ENCODE measurements at regions not wholly inside any gene's neighbourhood (a gene's known extent, or its start where the extent isn't known, plus 50 kb on each side); places are given as distances from the start of the nearest gene placed in this dataset.

DNA sequence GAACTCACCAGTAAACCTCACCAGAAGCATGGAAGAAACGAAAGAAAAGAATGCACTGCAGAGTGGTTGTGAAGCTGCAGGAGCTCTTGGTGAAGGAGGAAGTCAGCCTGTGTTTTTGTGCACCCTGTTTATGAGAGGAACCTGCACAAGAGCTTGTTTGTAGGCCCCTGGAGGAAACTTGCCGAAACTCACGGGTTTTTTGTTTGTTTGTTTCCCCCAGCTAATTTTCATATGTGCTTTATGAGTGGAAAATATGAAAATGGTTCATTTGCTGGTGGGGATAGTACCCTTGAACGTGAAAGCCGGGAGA, 222.7 kb downstream of the C16orf95 start (continued):
- TF ChIP-seq, protein P1, sequence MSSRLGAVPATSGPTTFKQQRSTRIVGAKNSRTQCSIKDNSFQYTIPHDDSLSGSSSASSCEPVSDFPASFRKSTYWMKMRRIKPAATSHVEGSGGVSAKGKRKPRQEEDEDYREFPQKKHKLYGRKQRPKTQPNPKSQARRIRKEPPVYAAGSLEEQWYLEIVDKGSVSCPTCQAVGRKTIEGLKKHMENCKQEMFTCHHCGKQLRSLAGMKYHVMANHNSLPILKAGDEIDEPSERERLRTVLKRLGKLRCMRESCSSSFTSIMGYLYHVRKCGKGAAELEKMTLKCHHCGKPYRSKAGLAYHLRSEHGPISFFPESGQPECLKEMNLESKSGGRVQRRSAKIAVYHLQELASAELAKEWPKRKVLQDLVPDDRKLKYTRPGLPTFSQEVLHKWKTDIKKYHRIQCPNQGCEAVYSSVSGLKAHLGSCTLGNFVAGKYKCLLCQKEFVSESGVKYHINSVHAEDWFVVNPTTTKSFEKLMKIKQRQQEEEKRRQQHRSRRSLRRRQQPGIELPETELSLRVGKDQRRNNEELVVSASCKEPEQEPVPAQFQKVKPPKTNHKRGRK (CRISPR knock-in tag; IDR thresholded peaks at IDR 0.05; ENCODE audit: borderline replicate concordance), result no peak
- TF ChIP-seq ZNF121 (CRISPR knock-in tag; IDR thresholded peaks at IDR 0.05), result no peak
- TF ChIP-seq NFE2L1 (CRISPR knock-in tag; IDR thresholded peaks at IDR 0.05), result no peak
- TF ChIP-seq RELA (CRISPR knock-in tag; IDR thresholded peaks at IDR 0.05; ENCODE audit: borderline replicate concordance), result no peak
- TF ChIP-seq CDX4 (CRISPR knock-in tag; IDR thresholded peaks at IDR 0.05; ENCODE audit: borderline replicate concordance), result no peak
- no peak for TF ChIP-seq TEAD1 (CRISPR knock-in tag; IDR thresholded peaks at IDR 0.05)

GRCh38 chr16:87095271-87095670, 221.9 kb downstream of the C16orf95 start:
- no peaks in the 10 kb centered on the region for H3K36me3 Mint-ChIP-seq
- H3K4me3 Mint-ChIP-seq, result no peak overlapping the region
- ChIA-PET POLR2A (no interaction called here), CTCF (interaction anchor here (1.3 to 2.1 kb wide), 2 partner anchors 18 to 32 kb away, joined by 4 to 9 read pairs; no protein-coding TSS in a partner anchor)
- TF ChIP-seq NR1H2 (CRISPR knock-in tag; IDR thresholded peaks at IDR 0.05) (no peak), TEAD4 (CRISPR knock-in tag; IDR thresholded peaks at IDR 0.05) (no peak), PRDM15 (CRISPR knock-in tag; IDR thresholded peaks at IDR 0.05) (no peak), EMX1 (CRISPR knock-in tag; IDR thresholded peaks at IDR 0.05) (no peak), KAT7 (CRISPR knock-in tag; IDR thresholded peaks at IDR 0.05; ENCODE audit: borderline replicate concordance) (no peak), MYBL2 (CRISPR knock-in tag; IDR thresholded peaks at IDR 0.05) (no peak), CREM (CRISPR knock-in tag; IDR thresholded peaks at IDR 0.05) (no peak), SMAD3 (CRISPR knock-in tag; IDR thresholded peaks at IDR 0.05; ENCODE audit: borderline replicate concordance) (no peak), HMGA2 (CRISPR knock-in tag; IDR thresholded peaks at IDR 0.05) (no peak), GABPB1 (CRISPR knock-in tag; IDR thresholded peaks at IDR 0.05) (no peak), ZNF416 (CRISPR knock-in tag; IDR thresholded peaks at IDR 0.05) (no peak)
- TF ChIP-seq, protein P2, sequence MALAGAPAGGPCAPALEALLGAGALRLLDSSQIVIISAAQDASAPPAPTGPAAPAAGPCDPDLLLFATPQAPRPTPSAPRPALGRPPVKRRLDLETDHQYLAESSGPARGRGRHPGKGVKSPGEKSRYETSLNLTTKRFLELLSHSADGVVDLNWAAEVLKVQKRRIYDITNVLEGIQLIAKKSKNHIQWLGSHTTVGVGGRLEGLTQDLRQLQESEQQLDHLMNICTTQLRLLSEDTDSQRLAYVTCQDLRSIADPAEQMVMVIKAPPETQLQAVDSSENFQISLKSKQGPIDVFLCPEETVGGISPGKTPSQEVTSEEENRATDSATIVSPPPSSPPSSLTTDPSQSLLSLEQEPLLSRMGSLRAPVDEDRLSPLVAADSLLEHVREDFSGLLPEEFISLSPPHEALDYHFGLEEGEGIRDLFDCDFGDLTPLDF (CRISPR knock-in tag; IDR thresholded peaks at IDR 0.05), result no peak
- TF ChIP-seq, protein P3, sequence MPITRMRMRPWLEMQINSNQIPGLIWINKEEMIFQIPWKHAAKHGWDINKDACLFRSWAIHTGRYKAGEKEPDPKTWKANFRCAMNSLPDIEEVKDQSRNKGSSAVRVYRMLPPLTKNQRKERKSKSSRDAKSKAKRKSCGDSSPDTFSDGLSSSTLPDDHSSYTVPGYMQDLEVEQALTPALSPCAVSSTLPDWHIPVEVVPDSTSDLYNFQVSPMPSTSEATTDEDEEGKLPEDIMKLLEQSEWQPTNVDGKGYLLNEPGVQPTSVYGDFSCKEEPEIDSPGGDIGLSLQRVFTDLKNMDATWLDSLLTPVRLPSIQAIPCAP (CRISPR knock-in tag; IDR thresholded peaks at IDR 0.05), result no peak
- TF ChIP-seq, protein P4, sequence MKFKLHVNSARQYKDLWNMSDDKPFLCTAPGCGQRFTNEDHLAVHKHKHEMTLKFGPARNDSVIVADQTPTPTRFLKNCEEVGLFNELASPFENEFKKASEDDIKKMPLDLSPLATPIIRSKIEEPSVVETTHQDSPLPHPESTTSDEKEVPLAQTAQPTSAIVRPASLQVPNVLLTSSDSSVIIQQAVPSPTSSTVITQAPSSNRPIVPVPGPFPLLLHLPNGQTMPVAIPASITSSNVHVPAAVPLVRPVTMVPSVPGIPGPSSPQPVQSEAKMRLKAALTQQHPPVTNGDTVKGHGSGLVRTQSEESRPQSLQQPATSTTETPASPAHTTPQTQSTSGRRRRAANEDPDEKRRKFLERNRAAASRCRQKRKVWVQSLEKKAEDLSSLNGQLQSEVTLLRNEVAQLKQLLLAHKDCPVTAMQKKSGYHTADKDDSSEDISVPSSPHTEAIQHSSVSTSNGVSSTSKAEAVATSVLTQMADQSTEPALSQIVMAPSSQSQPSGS (CRISPR knock-in tag; IDR thresholded peaks at IDR 0.05; ENCODE audit: borderline replicate concordance, low read depth), result no peak
- no peak for ATAC-seq
- no peak overlapping the region for H3K27ac Mint-ChIP-seq
- H3K9me3 Mint-ChIP-seq, result no peaks in the 10 kb centered on the region
- DNase-seq (ENCODE audit: low spot score), result no peak
- peaks cover 34% of the 10 kb centered on the region for H3K4me1 Mint-ChIP-seq
- no peaks in the 10 kb centered on the region; the same call in 1 of the 2 replicates for H3K27me3 Mint-ChIP-seq (ENCODE audit: low read depth)
